ENCODE measurements at regions not wholly inside any gene's neighbourhood (a gene's known extent, or its start where the extent isn't known, plus 50 kb on each side); places are given as distances from the start of the nearest gene placed in this dataset.

DNA sequence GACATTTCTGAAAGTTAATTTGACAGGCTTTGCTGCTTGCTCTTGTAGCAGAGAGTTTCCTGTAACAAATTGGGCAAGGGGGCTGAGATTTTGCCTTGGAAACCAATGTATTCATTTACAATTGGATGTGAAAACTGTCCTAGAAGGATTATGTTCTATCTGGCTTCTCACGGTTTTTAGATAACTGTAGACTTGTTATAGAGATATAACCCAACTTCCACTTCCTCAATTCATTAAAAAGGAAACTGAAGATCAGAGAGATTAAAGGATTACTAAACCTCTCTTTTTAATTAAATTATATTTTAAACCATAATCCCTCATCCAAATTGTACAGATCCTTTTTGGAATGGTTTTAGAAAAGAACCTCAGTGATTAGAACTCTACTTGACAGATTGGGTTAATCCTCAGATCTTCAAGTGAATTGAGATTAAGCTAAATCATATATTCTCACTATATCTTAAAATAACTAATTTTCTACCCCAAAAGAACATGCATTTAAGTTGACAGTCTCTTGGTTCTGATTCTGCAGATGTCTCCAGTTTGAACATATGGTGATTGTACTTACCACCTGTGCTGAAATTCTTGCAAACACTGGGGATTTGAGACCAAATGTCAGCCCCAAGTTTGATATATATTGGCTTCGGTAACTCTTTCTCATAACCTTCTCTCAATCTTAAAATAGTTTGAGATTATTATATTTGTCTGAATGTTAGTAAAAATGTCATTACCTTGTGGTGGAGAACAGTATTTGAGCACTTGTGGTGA is 130.1 kb upstream of the C9orf72 start:
- no CpG with 5 or more reads among the region's 2 CpGs for WGBS (ENCODE audit: insufficient coverage)

GRCh38 chr9:27711241-27711640 is 138.0 kb upstream of the C9orf72 start:
- POLR2A ChIA-PET: no interaction called here
- Mint-ChIP-seq H3K4me3 (no peak overlapping the region), H3K27ac (no peak overlapping the region), H3K9me3 (peaks cover 0 to 11% (median 5%) of the 10 kb centered on the region in 3 donors), H3K4me1 (no peaks in the 10 kb centered on the region), H3K27me3 (peaks cover 8 to 11% of the 10 kb centered on the region in 2 donors), H3K36me3 (no peaks in the 10 kb centered on the region)
- DNase-seq (no peak), ATAC-seq (replicated peaks in 1 of 4) (no peak)
- H3K9me3 ChIP-seq: no peaks in the 10 kb centered on the region
- no peak overlapping the region for H3K4me3 ChIP-seq (ENCODE audit: control insufficient read depth in 1 of 2, extremely low read depth in 1 of 2, low read length in 1 of 2)
- 79% methylated on average over 2 of the region's 2 CpGs for WGBS (ENCODE audit: insufficient coverage)
- no peaks in the 10 kb centered on the region for H3K4me1 ChIP-seq (ENCODE audit: control insufficient read depth in 1 of 2, extremely low read depth in 1 of 2, insufficient read depth in 2 of 2, low read length in 2 of 2)
- CTCF ChIA-PET: no interaction called here
- no peak overlapping the region for H3K27ac ChIP-seq (ENCODE audit: low read length)
- peaks cover 0 to 3% of the 10 kb centered on the region in 2 experiments for H3K27me3 ChIP-seq (replicated peaks in 1 of 2; ENCODE audit: control insufficient read depth in 2 of 2, extremely low read depth in 1 of 2, insufficient read depth in 2 of 2, low read length in 1 of 2)
- no peaks in the 10 kb centered on the region for H3K36me3 ChIP-seq (ENCODE audit: control insufficient read depth in 2 of 2, extremely low read depth in 1 of 2, insufficient read depth in 1 of 2, low read length in 1 of 2)

More for the DNA sequence above, 130.1 kb upstream of the C9orf72 start:
- H3K9me3 ChIP-seq: no peaks in the 10 kb centered on the region
- ChIA-PET POLR2A (no interaction called here), CTCF (no interaction called here)
- H3K27me3 Mint-ChIP-seq: peaks cover 0 to 2% of the 10 kb centered on the region in 2 donors
- DNase-seq (no peak), ATAC-seq (replicated peaks in 1 of 4) (no peak)
- H3K27me3 ChIP-seq (replicated peaks in 1 of 2; ENCODE audit: control insufficient read depth in 2 of 2, extremely low read depth in 1 of 2, insufficient read depth in 2 of 2, low read length in 1 of 2): no peaks in the 10 kb centered on the region
- no peaks in the 10 kb centered on the region for H3K4me1 Mint-ChIP-seq
- H3K4me3 ChIP-seq (ENCODE audit: control insufficient read depth in 1 of 2, extremely low read depth in 1 of 2, low read length in 1 of 2): no peak overlapping the region
- no peak overlapping the region for H3K27ac Mint-ChIP-seq
- peaks cover 0 to 2% of the 10 kb centered on the region in 2 experiments for H3K4me1 ChIP-seq (ENCODE audit: control insufficient read depth in 1 of 2, extremely low read depth in 1 of 2, insufficient read depth in 2 of 2, low read length in 2 of 2)
- H3K36me3 ChIP-seq (ENCODE audit: control insufficient read depth in 2 of 2, extremely low read depth in 1 of 2, insufficient read depth in 1 of 2, low read length in 1 of 2): no peaks in the 10 kb centered on the region
- H3K36me3 Mint-ChIP-seq: no peaks in the 10 kb centered on the region
- H3K9me3 Mint-ChIP-seq: no peaks in the 10 kb centered on the region
- H3K27ac ChIP-seq (ENCODE audit: low read length): no peak overlapping the region
- H3K4me3 Mint-ChIP-seq: no peak overlapping the region

- Histone ChIP-seq H3K27ac (ENCODE audit: low read length) (no peak overlapping the region), H3K4me1 (ENCODE audit: control insufficient read depth in 1 of 2, extremely low read depth in 1 of 2, insufficient read depth in 2 of 2, low read length in 2 of 2) (no peaks in the 10 kb centered on the region), H3K27me3 (replicated peaks in 1 of 2; ENCODE audit: control insufficient read depth in 2 of 2, extremely low read depth in 1 of 2, insufficient read depth in 2 of 2, low read length in 1 of 2) (peaks cover 0 to 3% of the 10 kb centered on the region in 2 experiments), H3K4me3 (ENCODE audit: control insufficient read depth in 1 of 2, extremely low read depth in 1 of 2, low read length in 1 of 2) (no peak overlapping the region), H3K36me3 (ENCODE audit: control insufficient read depth in 2 of 2, extremely low read depth in 1 of 2, insufficient read depth in 1 of 2, low read length in 1 of 2) (no peaks in the 10 kb centered on the region), H3K9me3 (no peaks in the 10 kb centered on the region)
- no peaks in the 10 kb centered on the region for H3K4me1 Mint-ChIP-seq
- no peak for DNase-seq
- peaks cover 9 to 11% of the 10 kb centered on the region in 2 donors for H3K27me3 Mint-ChIP-seq
- no peak overlapping the region for H3K4me3 Mint-ChIP-seq
- peaks cover 0 to 11% (median 5%) of the 10 kb centered on the region in 3 donors for H3K9me3 Mint-ChIP-seq
- 68% methylated on average over 6 of the region's 7 CpGs for whole genome bisulfite sequencing (ENCODE audit: insufficient coverage)
- POLR2A ChIA-PET: no interaction called here
- H3K36me3 Mint-ChIP-seq: no peaks in the 10 kb centered on the region
- no peak for ATAC-seq (replicated peaks in 1 of 4)
- CTCF ChIA-PET: interaction anchor here in 1 of 2 donors (0.6 kb wide), 1 partner anchor 57 kb away, joined by 3 read pairs; no protein-coding TSS in a partner anchor
- H3K27ac Mint-ChIP-seq: no peak overlapping the region
Observed at GRCh38 chr9:27712806-27713205, 139.5 kb upstream of the C9orf72 start.

DNA sequence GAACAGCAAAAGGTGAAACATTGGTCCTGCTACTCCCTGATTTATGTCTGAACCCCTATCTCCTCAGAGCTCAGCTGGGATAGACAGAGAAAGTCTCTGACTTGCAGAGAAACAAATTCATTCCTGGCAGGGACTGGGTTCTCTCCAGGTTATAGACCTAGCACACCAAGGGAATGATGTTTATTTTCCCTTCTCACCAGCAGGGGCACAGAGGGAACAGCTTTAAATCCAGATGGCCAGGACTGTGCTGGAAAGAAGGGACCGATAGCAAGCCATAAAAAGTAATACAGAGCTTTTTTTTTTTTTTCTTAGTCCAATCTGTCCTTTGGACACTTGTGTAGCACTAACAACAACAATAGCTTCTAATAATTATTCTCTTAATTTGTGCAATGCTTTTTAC is 141.1 kb upstream of the C9orf72 start:
- H3K9me3 ChIP-seq: no peaks in the 10 kb centered on the region
- Mint-ChIP-seq H3K4me1 (no peaks in the 10 kb centered on the region), H3K27ac (no peak overlapping the region), H3K4me3 (no peak overlapping the region), H3K9me3 (peaks cover 0 to 9% (median 2%) of the 10 kb centered on the region in 3 donors), H3K36me3 (no peaks in the 10 kb centered on the region), H3K27me3 (peaks cover 9 to 14% of the 10 kb centered on the region in 2 donors)
- H3K4me3 ChIP-seq (ENCODE audit: control insufficient read depth in 1 of 2, extremely low read depth in 1 of 2, low read length in 1 of 2): no peak overlapping the region
- peaks cover 0 to 5% of the 10 kb centered on the region in 2 experiments for H3K27me3 ChIP-seq (replicated peaks in 1 of 2; ENCODE audit: control insufficient read depth in 2 of 2, extremely low read depth in 1 of 2, insufficient read depth in 2 of 2, low read length in 1 of 2)
- DNase-seq: no peak
- WGBS (ENCODE audit: insufficient coverage): no CpG with 5 or more reads among the region's 1 CpG
- no peak for ATAC-seq (replicated peaks in 1 of 4)
- H3K4me1 ChIP-seq (ENCODE audit: control insufficient read depth in 1 of 2, extremely low read depth in 1 of 2, insufficient read depth in 2 of 2, low read length in 2 of 2): no peaks in the 10 kb centered on the region
- no peak overlapping the region for H3K27ac ChIP-seq (ENCODE audit: low read length)
- ChIA-PET CTCF (no interaction called here), POLR2A (no interaction called here)
- H3K36me3 ChIP-seq (ENCODE audit: control insufficient read depth in 2 of 2, extremely low read depth in 1 of 2, insufficient read depth in 1 of 2, low read length in 1 of 2): no peaks in the 10 kb centered on the region

- H3K27me3 ChIP-seq (replicated peaks in 1 of 2; ENCODE audit: control insufficient read depth in 2 of 2, extremely low read depth in 1 of 2, insufficient read depth in 2 of 2, low read length in 1 of 2): peaks cover 0 to 5% of the 10 kb centered on the region in 2 experiments
- no peaks in the 10 kb centered on the region for H3K36me3 ChIP-seq (ENCODE audit: control insufficient read depth in 2 of 2, extremely low read depth in 1 of 2, insufficient read depth in 1 of 2, low read length in 1 of 2)
- ATAC-seq (replicated peaks in 1 of 4) (no peak), DNase-seq (no peak)
- H3K9me3 ChIP-seq: no peaks in the 10 kb centered on the region
- Mint-ChIP-seq H3K36me3 (no peaks in the 10 kb centered on the region), H3K4me3 (no peak overlapping the region), H3K27me3 (peaks cover 9 to 14% of the 10 kb centered on the region in 2 donors), H3K27ac (no peak overlapping the region), H3K4me1 (no peaks in the 10 kb centered on the region), H3K9me3 (peaks cover 0 to 4% (median 0%) of the 10 kb centered on the region in 3 donors)
- H3K4me3 ChIP-seq (ENCODE audit: control insufficient read depth in 1 of 2, extremely low read depth in 1 of 2, low read length in 1 of 2): no peak overlapping the region
- H3K4me1 ChIP-seq (ENCODE audit: control insufficient read depth in 1 of 2, extremely low read depth in 1 of 2, insufficient read depth in 2 of 2, low read length in 2 of 2): no peaks in the 10 kb centered on the region
- no CpG with 5 or more reads among the region's 2 CpGs for WGBS (ENCODE audit: insufficient coverage)
- ChIA-PET CTCF (interaction anchor here in 1 of 2 donors (0.5 kb wide), 1 partner anchor 41 kb away, joined by 3 read pairs; no protein-coding TSS in a partner anchor), POLR2A (no interaction called here)
- H3K27ac ChIP-seq (ENCODE audit: low read length): no peak overlapping the region
Observed at GRCh38 chr9:27715651-27716050, 142.4 kb upstream of the C9orf72 start.

GRCh38 chr9:27717991-27718390 is 144.7 kb upstream of the C9orf72 start:
- peaks cover 2 to 12% of the 10 kb centered on the region in 2 donors for H3K27me3 Mint-ChIP-seq
- H3K36me3 ChIP-seq (ENCODE audit: control insufficient read depth in 2 of 2, extremely low read depth in 1 of 2, insufficient read depth in 1 of 2, low read length in 1 of 2): no peaks in the 10 kb centered on the region
- no peaks in the 10 kb centered on the region for H3K4me1 Mint-ChIP-seq
- H3K27ac ChIP-seq (ENCODE audit: low read length): no peak overlapping the region
- DNase-seq (no peak), ATAC-seq (replicated peaks in 1 of 4) (no peak)
- H3K9me3 ChIP-seq: no peaks in the 10 kb centered on the region
- H3K4me1 ChIP-seq (ENCODE audit: control insufficient read depth in 1 of 2, extremely low read depth in 1 of 2, insufficient read depth in 2 of 2, low read length in 2 of 2): no peaks in the 10 kb centered on the region
- POLR2A ChIA-PET: no interaction called here
- no peaks in the 10 kb centered on the region for H3K36me3 Mint-ChIP-seq
- no peak overlapping the region for H3K4me3 ChIP-seq (ENCODE audit: control insufficient read depth in 1 of 2, extremely low read depth in 1 of 2, low read length in 1 of 2)
- H3K27ac Mint-ChIP-seq: no peak overlapping the region
- CTCF ChIA-PET: no interaction called here
- no peak overlapping the region for H3K4me3 Mint-ChIP-seq
- peaks cover 0 to 5% of the 10 kb centered on the region in 2 experiments for H3K27me3 ChIP-seq (replicated peaks in 1 of 2; ENCODE audit: control insufficient read depth in 2 of 2, extremely low read depth in 1 of 2, insufficient read depth in 2 of 2, low read length in 1 of 2)
- 79% methylated on average over 2 of the region's 2 CpGs for WGBS (ENCODE audit: insufficient coverage)
- no peaks in the 10 kb centered on the region for H3K9me3 Mint-ChIP-seq

Data from T-cell (primary cell).